A673 (cell line): ENCODE measurements at regions not wholly inside any gene's neighbourhood (a gene's known extent, or its start where the extent isn't known, plus 50 kb on each side); places are given as distances from the start of the nearest gene placed in this dataset.
A peak's percentile ranks its signal among the peaks of the same experiment; 100 is the strongest.

ENCODE experiments used
- BruUV-seq: library from RNA; stranded (reverse); fragments of 400-500 nt; replicated peaks from 2 replicates; lab custom pipeline; 2021; lab: Mats Ljungman, UMichigan
- CTCF ChIA-PET: fragments of 300-600 bp; sonication (Branson Sonifier 250); formaldehyde crosslinking; loops from one replicate; lab custom pipeline; 2022; ENCODE audit warnings: antibody characterized with exemption; lab: Charles Lee
- POLR2A ChIA-PET: fragments of 300-600 bp; sonication (Branson Sonifier 250); formaldehyde crosslinking; loops from one replicate; lab custom pipeline; 2022; ENCODE audit warnings: antibody characterized with exemption; ENCODE audit not compliant: low non-redundant PET; lab: Charles Lee
- DNase-seq: peaks from one replicate; pipeline ENCODE4 v3.0.0-alpha.2; 2015; ENCODE audit warnings: low spot score
- H3K27ac ChIP-seq: fragments of 200-600 bp; sonication (generic); 2 replicates; pipeline ENCODE4 v1.5.1; 2016; ENCODE audit warnings: mixed run types, low read depth, mild to moderate bottlenecking, mixed read lengths, antibody characterized with exemption, low read length; ENCODE audit not compliant: poor library complexity, severe bottlenecking
- H3K27me3 ChIP-seq: fragments of 200-600 bp; sonication (generic); replicated peaks from 2 replicates; pipeline ENCODE4 v1.6.1; 2017; ENCODE audit warnings: mixed run types, low read depth, mild to moderate bottlenecking, mixed read lengths, antibody characterized with exemption, low read length; ENCODE audit not compliant: insufficient read depth, poor library complexity
- H3K36me3 ChIP-seq: fragments of 200-600 bp; sonication (generic); 2 replicates; pipeline ENCODE4 v1.6.1; 2016; ENCODE audit warnings: mixed run types, mild to moderate bottlenecking, mixed read lengths, antibody characterized with exemption, low read length; ENCODE audit not compliant: insufficient read depth, poor library complexity, severe bottlenecking
- H3K4me1 ChIP-seq: fragments of 200-600 bp; sonication (generic); 2 replicates; pipeline ENCODE4 v1.6.1; 2017; ENCODE audit warnings: mixed run types, mild to moderate bottlenecking, mixed read lengths, antibody characterized with exemption, low read length; ENCODE audit not compliant: insufficient read depth, poor library complexity, severe bottlenecking
- H3K4me3 ChIP-seq: fragments of 200-600 bp; sonication (generic); 2 replicates; pipeline ENCODE4 v1.5.1; 2016; ENCODE audit warnings: low read depth, mixed run types, mild to moderate bottlenecking, mixed read lengths, low read length; ENCODE audit not compliant: poor library complexity, severe bottlenecking
- H3K9me3 ChIP-seq: fragments of 200-600 bp; sonication (generic); 2 replicates; pipeline ENCODE4 v1.6.1; 2016; ENCODE audit warnings: mixed run types, low read depth, mild to moderate bottlenecking, mixed read lengths, antibody characterized with exemption, low read length; ENCODE audit not compliant: poor library complexity, severe bottlenecking
- EZH2 ChIP-seq: fragments of 200-600 bp; sonication (generic); IDR thresholded peaks from 2 replicates; pipeline ENCODE4 v1.6.1; 2017; ENCODE audit warnings: borderline replicate concordance, low read depth, mild to moderate bottlenecking, mixed read lengths, antibody characterized with exemption, low read length; ENCODE audit not compliant: poor library complexity, severe bottlenecking
- intact Hi-C: fragments of 100-400 bp; cut with micrococcal nuclease; formaldehyde crosslinking; loops from one replicate; pipeline ENCODE4 v1.10.0; 2022; ENCODE audit not compliant: unreplicated experiment
- TF ChIP-seq, protein P1 (sequence below): fragments of 300-800, 200-600 bp; sonication (generic); conservative IDR thresholded peaks from 2 replicates; pipeline ENCODE4 v1.5.1; 2017; ENCODE audit warnings: low read depth, mild to moderate bottlenecking, antibody characterized with exemption, low read length, moderate library complexity, mixed read lengths

DNA sequence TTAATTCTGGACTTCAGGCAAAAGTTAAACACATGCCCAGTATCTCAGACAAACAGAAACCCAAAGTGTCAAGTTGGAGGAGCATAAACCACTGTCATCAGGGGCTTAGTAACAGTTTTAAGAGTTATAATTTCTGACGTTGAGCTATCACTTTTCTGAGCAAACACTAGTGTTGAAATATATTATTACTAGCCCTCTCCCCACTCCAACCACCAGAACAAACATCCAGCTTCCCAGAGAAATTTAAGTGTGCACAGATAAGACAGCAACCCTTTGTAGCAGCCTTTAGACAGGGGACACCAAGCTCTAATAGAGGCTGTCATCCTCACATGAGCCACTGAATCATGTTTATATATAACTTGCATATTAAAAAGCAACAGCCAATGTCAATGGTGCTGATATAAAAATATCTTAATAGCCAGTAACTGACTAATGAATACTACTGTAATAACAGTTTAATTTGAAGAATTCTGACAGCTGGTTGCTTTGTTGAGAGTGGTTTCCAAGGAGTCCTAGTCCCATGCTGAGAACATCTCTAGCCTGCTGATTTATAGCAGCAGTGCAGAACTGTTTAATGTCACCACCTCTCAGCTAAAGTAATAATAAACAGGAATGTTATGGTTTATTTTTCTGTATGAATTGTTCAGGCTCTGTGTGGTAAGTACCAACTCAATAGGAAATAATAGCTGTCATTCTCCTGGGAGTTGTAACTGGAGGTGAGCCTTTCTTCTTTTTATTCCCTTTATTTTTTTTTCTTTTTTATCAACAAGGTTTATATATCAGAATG lies 528.7 kb upstream of the ZNF608 start:
- no peaks in the 10 kb centered on the region for H3K9me3 ChIP-seq
- CTCF ChIA-PET, result no interaction called here
- H3K27ac ChIP-seq, result no peak overlapping the region
- no peaks in the 10 kb centered on the region for H3K27me3 ChIP-seq
- POLR2A ChIA-PET, result no interaction called here
- TF ChIP-seq, protein P1, sequence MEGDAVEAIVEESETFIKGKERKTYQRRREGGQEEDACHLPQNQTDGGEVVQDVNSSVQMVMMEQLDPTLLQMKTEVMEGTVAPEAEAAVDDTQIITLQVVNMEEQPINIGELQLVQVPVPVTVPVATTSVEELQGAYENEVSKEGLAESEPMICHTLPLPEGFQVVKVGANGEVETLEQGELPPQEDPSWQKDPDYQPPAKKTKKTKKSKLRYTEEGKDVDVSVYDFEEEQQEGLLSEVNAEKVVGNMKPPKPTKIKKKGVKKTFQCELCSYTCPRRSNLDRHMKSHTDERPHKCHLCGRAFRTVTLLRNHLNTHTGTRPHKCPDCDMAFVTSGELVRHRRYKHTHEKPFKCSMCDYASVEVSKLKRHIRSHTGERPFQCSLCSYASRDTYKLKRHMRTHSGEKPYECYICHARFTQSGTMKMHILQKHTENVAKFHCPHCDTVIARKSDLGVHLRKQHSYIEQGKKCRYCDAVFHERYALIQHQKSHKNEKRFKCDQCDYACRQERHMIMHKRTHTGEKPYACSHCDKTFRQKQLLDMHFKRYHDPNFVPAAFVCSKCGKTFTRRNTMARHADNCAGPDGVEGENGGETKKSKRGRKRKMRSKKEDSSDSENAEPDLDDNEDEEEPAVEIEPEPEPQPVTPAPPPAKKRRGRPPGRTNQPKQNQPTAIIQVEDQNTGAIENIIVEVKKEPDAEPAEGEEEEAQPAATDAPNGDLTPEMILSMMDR, result no peak
- TF ChIP-seq EZH2, result no peak
- no TSS peak for BruUV-seq
- peak; percentile 40 for DNase-seq
- H3K36me3 ChIP-seq, result no peaks in the 10 kb centered on the region
- no peak overlapping the region for H3K4me3 ChIP-seq
- intact Hi-C loops, result no loop called here
- H3K4me1 ChIP-seq, result peaks cover 6% of the 10 kb centered on the region

DNA sequence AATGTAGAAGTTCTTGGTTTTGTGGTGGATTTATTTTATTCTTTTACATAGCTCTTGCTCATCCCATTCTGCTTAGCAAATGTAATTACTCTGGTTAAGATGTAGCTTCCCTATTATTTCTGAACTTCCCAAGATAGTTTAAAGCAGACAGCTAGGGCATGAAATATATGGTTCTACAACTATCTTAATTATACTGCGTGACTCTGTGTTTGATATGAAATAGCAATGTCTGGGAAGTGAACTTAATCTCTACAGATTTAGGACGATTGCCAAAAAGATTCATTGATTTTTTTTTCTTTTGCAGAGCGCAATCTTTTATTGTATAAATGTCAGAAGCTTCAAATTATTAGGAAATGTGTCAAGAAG lies 529.3 kb upstream of the ZNF608 start:
- ChIA-PET CTCF (interaction anchor here (0.5 kb wide), 1 partner anchor 1604 kb away, joined by 4 read pairs; no protein-coding TSS in a partner anchor), POLR2A (no interaction called here)
- Histone ChIP-seq H3K4me1 (peaks cover 6% of the 10 kb centered on the region), H3K27ac (no peak overlapping the region), H3K4me3 (no peak overlapping the region), H3K27me3 (no peaks in the 10 kb centered on the region), H3K36me3 (no peaks in the 10 kb centered on the region), H3K9me3 (no peaks in the 10 kb centered on the region)
- DNase-seq, result no peak
- no TSS peak for BruUV-seq
- intact Hi-C loops, result no loop called here
- TF ChIP-seq, protein P1, result no peak
- TF ChIP-seq EZH2, result no peak

- Histone ChIP-seq H3K27ac (no peak overlapping the region), H3K9me3 (no peaks in the 10 kb centered on the region), H3K27me3 (no peaks in the 10 kb centered on the region), H3K36me3 (no peaks in the 10 kb centered on the region), H3K4me1 (peaks cover 6% of the 10 kb centered on the region), H3K4me3 (no peak overlapping the region)
- intact Hi-C loops, result no loop called here
- ChIA-PET CTCF (interaction anchor here (0.5 kb wide), 1 partner anchor 1605 kb away, joined by 4 read pairs; no protein-coding TSS in a partner anchor), POLR2A (no interaction called here)
- no TSS peak for BruUV-seq
- DNase-seq, result peak; percentile 6
- TF ChIP-seq, protein P1, result no peak
- no peak for TF ChIP-seq EZH2
Observed at GRCh38 chr5:125276096-125276495, 529.7 kb upstream of the ZNF608 start.
